Colonic mucosa (tissue), 4 donors: ENCODE measurements at regions not wholly inside any gene's neighbourhood (a gene's known extent, or its start where the extent isn't known, plus 50 kb on each side); places are given as distances from the start of the nearest gene placed in this dataset.

Source experiments
- DNase-seq: peaks from one replicate; pipeline ENCODE4 v3.0.0-alpha.2; 2020
- H3K27ac ChIP-seq: fragments of 200-600 bp; one replicate; pipeline ENCODE4 v1.8.0; 2021
- H3K27me3 ChIP-seq: fragments of 200-600 bp; one replicate; pipeline ENCODE4 v1.8.0; 2021
- H3K36me3 ChIP-seq: fragments of 200-600 bp; one replicate; pipeline ENCODE4 v1.8.0; 2021
- H3K4me1 ChIP-seq: fragments of 200-600 bp; one replicate; pipeline ENCODE4 v1.8.0; 2021; ENCODE audit warnings: mild to moderate bottlenecking
- H3K4me3 ChIP-seq: fragments of 200-600 bp; one replicate; pipeline ENCODE4 v1.8.0; 2021
- H3K9ac ChIP-seq, 2 donors: one replicate each; pipeline ENCODE4 v1.7.0; 2013; ENCODE audit warnings: control low read depth in 2 of 2, low read depth in 2 of 2, low read length in 2 of 2
- H3K9me3 ChIP-seq: fragments of 200-600 bp; one replicate; pipeline ENCODE4 v1.8.0; 2021
- CTCF ChIP-seq: fragments of 200-600 bp; IDR thresholded peaks from one replicate; pipeline ENCODE4 v1.8.0; 2022; ENCODE audit warnings: antibody characterized with exemption, mild to moderate bottlenecking
- intact Hi-C: fragments of 100-400 bp; cut with DNase I; formaldehyde crosslinking; loops from one replicate; pipeline ENCODE4 v1.14.1; 2022
- donor health status: healthy.
- donor health status: DM: no; HTN: no; CAD: no.
- donor health status: DM: no; HTN: no; CAD: no.

GRCh38 chr18:38886235-38886634, 1320.6 kb upstream of the CELF4 start:
- Histone ChIP-seq H3K4me3 (no peak overlapping the region), H3K27ac (no peak overlapping the region), H3K9me3 (no peaks in the 10 kb centered on the region), H3K4me1 (no peaks in the 10 kb centered on the region), H3K27me3 (no peaks in the 10 kb centered on the region), H3K9ac (no peak overlapping the region), H3K36me3 (no peaks in the 10 kb centered on the region)
- intact Hi-C loops, result no loop called here
- no peak for TF ChIP-seq CTCF
- no peak for DNase-seq

- no peak overlapping the region for H3K9ac ChIP-seq
- no peak for TF ChIP-seq CTCF
- H3K27ac ChIP-seq, result no peak overlapping the region
- intact Hi-C loops, result no loop called here
- DNase-seq, result no peak
- no peaks in the 10 kb centered on the region for H3K4me1 ChIP-seq
- H3K36me3 ChIP-seq, result no peaks in the 10 kb centered on the region
- H3K9me3 ChIP-seq, result no peaks in the 10 kb centered on the region
- no peaks in the 10 kb centered on the region for H3K27me3 ChIP-seq
- no peak overlapping the region for H3K4me3 ChIP-seq
Measured at GRCh38 chr18:38884050-38884449, 1318.5 kb upstream of the CELF4 start.

GRCh38 chr18:38883111-38883510, 1317.5 kb upstream of the CELF4 start:
- no peak for DNase-seq

GRCh38 chr18:38879871-38880270, 1314.3 kb upstream of the CELF4 start:
- intact Hi-C loops, result no loop called here
- no peak overlapping the region for H3K9ac ChIP-seq
- no peak for TF ChIP-seq CTCF
- no peak for DNase-seq
- no peaks in the 10 kb centered on the region for H3K27me3 ChIP-seq
- H3K4me1 ChIP-seq, result no peaks in the 10 kb centered on the region
- H3K4me3 ChIP-seq, result no peak overlapping the region
- H3K9me3 ChIP-seq, result no peaks in the 10 kb centered on the region
- H3K27ac ChIP-seq, result no peak overlapping the region
- no peaks in the 10 kb centered on the region for H3K36me3 ChIP-seq

More at GRCh38 chr18:38883111-38883510, 1317.5 kb upstream of the CELF4 start:
- H3K4me1 ChIP-seq, result no peaks in the 10 kb centered on the region
- H3K4me3 ChIP-seq, result no peak overlapping the region
- no peak overlapping the region for H3K27ac ChIP-seq
- H3K27me3 ChIP-seq, result no peaks in the 10 kb centered on the region
- intact Hi-C loops, result no loop called here
- H3K36me3 ChIP-seq, result no peaks in the 10 kb centered on the region
- no peaks in the 10 kb centered on the region for H3K9me3 ChIP-seq
- no peak overlapping the region for H3K9ac ChIP-seq
- no peak for TF ChIP-seq CTCF

- no peaks in the 10 kb centered on the region for H3K4me1 ChIP-seq
- intact Hi-C loops, result no loop called here
- TF ChIP-seq CTCF, result no peak
- DNase-seq, result no peak
- H3K9me3 ChIP-seq, result no peaks in the 10 kb centered on the region
- H3K36me3 ChIP-seq, result no peaks in the 10 kb centered on the region
- H3K27ac ChIP-seq, result no peak overlapping the region
- no peak overlapping the region for H3K4me3 ChIP-seq
- no peak overlapping the region for H3K9ac ChIP-seq
- no peaks in the 10 kb centered on the region for H3K27me3 ChIP-seq
Measured at GRCh38 chr18:38872342-38872741, 1306.7 kb upstream of the CELF4 start.

GRCh38 chr18:38868757-38869156, 1303.2 kb upstream of the CELF4 start:
- Histone ChIP-seq H3K9me3 (no peaks in the 10 kb centered on the region), H3K4me1 (no peaks in the 10 kb centered on the region), H3K4me3 (no peak overlapping the region), H3K9ac (no peak overlapping the region), H3K36me3 (no peaks in the 10 kb centered on the region), H3K27me3 (no peaks in the 10 kb centered on the region), H3K27ac (no peak overlapping the region)
- intact Hi-C loops, result no loop called here
- no peak for DNase-seq
- TF ChIP-seq CTCF, result no peak
